ENCODE measurements at regions not wholly inside any gene's neighbourhood (a gene's known extent, or its start where the extent isn't known, plus 50 kb on each side); places are given as distances from the start of the nearest gene placed in this dataset.

- Histone ChIP-seq H3K79me2 (replicated peaks; ENCODE audit: insufficient read depth, low read length) (no peaks in the 10 kb centered on the region), H3K9me3 (ENCODE audit: low read length) (no peaks in the 10 kb centered on the region), H3K4me2 (ENCODE audit: low read length) (no peak overlapping the region), H3F3A (ENCODE audit: insufficient read depth, low read length, poor library complexity, severe bottlenecking) (no peaks in the 10 kb centered on the region), H3K27me3 (ENCODE audit: insufficient read depth, low read depth, low read length) (no peaks in the 10 kb centered on the region), H3K4me3 (ENCODE audit: low read length) (no peak overlapping the region), H3K27ac (ENCODE audit: low read length) (no peak overlapping the region), H3K36me3 (ENCODE audit: insufficient read depth, low read length) (no peaks in the 10 kb centered on the region), H4K20me1 (ENCODE audit: insufficient read depth) (no peaks in the 10 kb centered on the region), H3K9ac (ENCODE audit: low read length) (no peak overlapping the region), H3K9me2 (ENCODE audit: insufficient read depth, low read length) (no peaks in the 10 kb centered on the region), H2AFZ (ENCODE audit: low read depth, low read length) (no peak overlapping the region)
- TF ChIP-seq POLR2AphosphoS5 (IDR thresholded peaks at IDR 0.05) (no peak), RAD21 (conservative IDR thresholded peaks at IDR 0.05) (no peak), CTCF (IDR thresholded peaks at IDR 0.05; ENCODE audit: poor library complexity, severe bottlenecking) (no peak), REST (IDR thresholded peaks at IDR 0.05; ENCODE audit: borderline replicate concordance) (no peak), TAF1 (IDR thresholded peaks at IDR 0.05; ENCODE audit: low read depth) (no peak), EZH2 (IDR thresholded peaks at IDR 0.05; ENCODE audit: borderline replicate concordance, insufficient read depth, low read length, poor library complexity, severe bottlenecking) (no peak), SMC3 (conservative IDR thresholded peaks at IDR 0.05; ENCODE audit: poor library complexity) (no peak), MXI1 (conservative IDR thresholded peaks at IDR 0.05; ENCODE audit: poor library complexity, severe bottlenecking) (no peak)
Measured at GRCh38 chr1:230519246-230519645, 93.1 kb upstream of the PGBD5 start.

- Histone ChIP-seq H3K79me2 (replicated peaks; ENCODE audit: insufficient read depth, low read length) (no peaks in the 10 kb centered on the region), H4K20me1 (ENCODE audit: insufficient read depth) (no peaks in the 10 kb centered on the region), H3K4me2 (ENCODE audit: low read length) (no peak overlapping the region), H3K9me3 (ENCODE audit: low read length) (peaks cover 3% of the 10 kb centered on the region), H3K36me3 (ENCODE audit: insufficient read depth, low read length) (no peaks in the 10 kb centered on the region), H3K27ac (ENCODE audit: low read length) (no peak overlapping the region), H2AFZ (ENCODE audit: low read depth, low read length) (no peak overlapping the region), H3K4me3 (ENCODE audit: low read length) (no peak overlapping the region), H3K9me2 (ENCODE audit: insufficient read depth, low read length) (no peaks in the 10 kb centered on the region), H3K27me3 (ENCODE audit: insufficient read depth, low read depth, low read length) (no peaks in the 10 kb centered on the region), H3F3A (ENCODE audit: insufficient read depth, low read length, poor library complexity, severe bottlenecking) (no peaks in the 10 kb centered on the region), H3K9ac (ENCODE audit: low read length) (no peak overlapping the region)
- no peak for TF ChIP-seq RAD21 (conservative IDR thresholded peaks at IDR 0.05)
- TF ChIP-seq EZH2 (IDR thresholded peaks at IDR 0.05; ENCODE audit: borderline replicate concordance, insufficient read depth, low read length, poor library complexity, severe bottlenecking): no peak
- no peak for TF ChIP-seq MXI1 (conservative IDR thresholded peaks at IDR 0.05; ENCODE audit: poor library complexity, severe bottlenecking)
- no peak for TF ChIP-seq CTCF (IDR thresholded peaks at IDR 0.05; ENCODE audit: poor library complexity, severe bottlenecking)
- TF ChIP-seq SMC3 (conservative IDR thresholded peaks at IDR 0.05; ENCODE audit: poor library complexity): no peak
- TF ChIP-seq TAF1 (IDR thresholded peaks at IDR 0.05; ENCODE audit: low read depth): no peak
- no peak for TF ChIP-seq EP300 (conservative IDR thresholded peaks at IDR 0.05; ENCODE audit: poor library complexity, severe bottlenecking)
- TF ChIP-seq REST (IDR thresholded peaks at IDR 0.05; ENCODE audit: borderline replicate concordance): no peak
Measured at GRCh38 chr1:230518511-230518910, 92.4 kb upstream of the PGBD5 start.
